Neural progenitor cell (in vitro differentiated cells): ENCODE measurements at regions not wholly inside any gene's neighbourhood (a gene's known extent, or its start where the extent isn't known, plus 50 kb on each side); places are given as distances from the start of the nearest gene placed in this dataset.

Source experiments
- DNase-seq: peaks from one replicate; pipeline ENCODE4 v3.0.0-alpha.2; 2016; ENCODE audit warnings: low spot score
- H2AFZ ChIP-seq: fragments of 200-600 bp; sonication (generic); replicated peaks from 2 replicates; pipeline ENCODE4 v1.6.1; 2016; ENCODE audit warnings: antibody characterized with exemption
- H3F3A ChIP-seq: fragments of 200-600 bp; sonication (generic); 2 replicates; pipeline ENCODE4 v1.6.1; 2016; ENCODE audit warnings: antibody characterized with exemption, low read depth
- H3K27ac ChIP-seq: fragments of 200-600 bp; sonication (generic); 2 replicates; pipeline ENCODE4 v1.5.1; 2016; ENCODE audit warnings: mild to moderate bottlenecking
- H3K27me3 ChIP-seq: fragments of 200-600 bp; sonication (generic); 2 replicates; pipeline ENCODE4 v1.6.1; 2016; ENCODE audit warnings: mild to moderate bottlenecking, moderate library complexity
- H3K36me3 ChIP-seq: fragments of 200-600 bp; sonication (generic); 2 replicates; pipeline ENCODE4 v1.5.1; 2016
- H3K4me1 ChIP-seq: fragments of 200-600 bp; sonication (generic); 2 replicates; pipeline ENCODE4 v1.6.1; 2016; ENCODE audit warnings: mixed run types
- H3K4me2 ChIP-seq: fragments of 200-600 bp; sonication (generic); 2 replicates; pipeline ENCODE4 v1.6.1; 2016
- H3K4me3 ChIP-seq: fragments of 200-600 bp; sonication (generic); 2 replicates; pipeline ENCODE4 v1.5.1; 2016
- H3K79me2 ChIP-seq: fragments of 200-600 bp; sonication (generic); 2 replicates; pipeline ENCODE4 v1.6.1; 2016; ENCODE audit warnings: low read depth
- H3K9ac ChIP-seq: fragments of 200-600 bp; sonication (generic); 2 replicates; pipeline ENCODE4 v1.6.1; 2016
- H3K9me3 ChIP-seq: fragments of 200-600 bp; sonication (generic); 2 replicates; pipeline ENCODE4 v1.5.1; 2016; ENCODE audit warnings: low read depth
- H4K20me1 ChIP-seq: fragments of 200-600 bp; sonication (generic); 2 replicates; pipeline ENCODE4 v1.6.1; 2016; ENCODE audit warnings: low read depth
- H3K27ac Mint-ChIP-seq: 3 replicates; pipeline ENCODE4 v1.8.0; 2021; ENCODE audit warnings: mixed read lengths
- H3K27me3 Mint-ChIP-seq: 2 replicates; pipeline ENCODE4 v1.8.0; 2022; ENCODE audit warnings: low read depth, mild to moderate bottlenecking, inconsistent platforms, moderate library complexity, mixed read lengths; ENCODE audit not compliant: insufficient read depth
- H3K36me3 Mint-ChIP-seq: 3 replicates; pipeline ENCODE4 v1.8.0; 2021; ENCODE audit warnings: mixed read lengths
- H3K4me1 Mint-ChIP-seq: 3 replicates; pipeline ENCODE4 v1.8.0; 2021; ENCODE audit warnings: mixed read lengths
- H3K4me3 Mint-ChIP-seq: 3 replicates; pipeline ENCODE4 v1.8.0; 2021; ENCODE audit warnings: mild to moderate bottlenecking, moderate library complexity, mixed read lengths
- H3K9me3 Mint-ChIP-seq: 3 replicates; pipeline ENCODE4 v1.8.0; 2020; ENCODE audit warnings: mixed read lengths
- EZH2 ChIP-seq: fragments of 200-600 bp; sonication (generic); IDR thresholded peaks from 2 replicates; pipeline ENCODE4 v1.6.1; 2017; ENCODE audit warnings: antibody characterized with exemption, mild to moderate bottlenecking, moderate library complexity
- EZH2phosphoT487 ChIP-seq: fragments of 200-600 bp; sonication (generic); IDR thresholded peaks from 2 replicates; pipeline ENCODE4 v1.6.1; 2017; ENCODE audit warnings: antibody characterized with exemption
- TF ChIP-seq, protein P1 (sequence below): fragments of 200-600 bp; sonication (generic); IDR thresholded peaks from 2 replicates; pipeline ENCODE4 v1.5.1; 2017; ENCODE audit warnings: antibody characterized with exemption, mild to moderate bottlenecking

DNA sequence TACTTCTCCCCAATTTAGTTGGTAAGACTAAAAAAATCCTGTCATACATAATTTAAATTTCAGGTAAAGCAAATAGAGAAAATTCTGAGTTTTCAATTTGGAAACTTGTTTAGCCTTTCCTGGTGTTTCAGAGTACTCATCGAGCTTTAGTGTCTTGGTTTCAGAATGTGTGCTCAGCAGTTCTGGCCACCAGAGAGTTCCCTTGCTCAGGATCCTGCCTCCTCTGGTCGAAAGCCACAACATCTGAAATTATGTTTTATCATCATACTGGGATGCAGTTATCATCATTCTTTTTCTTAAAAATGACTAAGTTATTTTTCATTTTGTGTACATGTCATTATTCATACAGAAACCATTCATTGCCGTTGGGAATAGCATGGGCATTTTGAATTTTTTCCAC lies 263.2 kb upstream of the SPRY2 start:
- Mint-ChIP-seq H3K27ac (no peak overlapping the region), H3K36me3 (peaks cover 5% of the 10 kb centered on the region), H3K9me3 (no peaks in the 10 kb centered on the region), H3K4me1 (peaks cover 8% of the 10 kb centered on the region), H3K27me3 (no peaks in the 10 kb centered on the region), H3K4me3 (no peak overlapping the region)
- Histone ChIP-seq H3K4me3 (no peak overlapping the region), H3K9ac (no peak overlapping the region), H2AFZ (peak overlapping the region; percentile 26), H4K20me1 (no peaks in the 10 kb centered on the region), H3K79me2 (no peaks in the 10 kb centered on the region), H3K4me1 (peaks cover 9% of the 10 kb centered on the region), H3F3A (no peaks in the 10 kb centered on the region), H3K27ac (no peak overlapping the region), H3K9me3 (no peaks in the 10 kb centered on the region), H3K4me2 (no peak overlapping the region), H3K27me3 (no peaks in the 10 kb centered on the region), H3K36me3 (no peaks in the 10 kb centered on the region)
- no peak for TF ChIP-seq EZH2
- TF ChIP-seq, protein P1, sequence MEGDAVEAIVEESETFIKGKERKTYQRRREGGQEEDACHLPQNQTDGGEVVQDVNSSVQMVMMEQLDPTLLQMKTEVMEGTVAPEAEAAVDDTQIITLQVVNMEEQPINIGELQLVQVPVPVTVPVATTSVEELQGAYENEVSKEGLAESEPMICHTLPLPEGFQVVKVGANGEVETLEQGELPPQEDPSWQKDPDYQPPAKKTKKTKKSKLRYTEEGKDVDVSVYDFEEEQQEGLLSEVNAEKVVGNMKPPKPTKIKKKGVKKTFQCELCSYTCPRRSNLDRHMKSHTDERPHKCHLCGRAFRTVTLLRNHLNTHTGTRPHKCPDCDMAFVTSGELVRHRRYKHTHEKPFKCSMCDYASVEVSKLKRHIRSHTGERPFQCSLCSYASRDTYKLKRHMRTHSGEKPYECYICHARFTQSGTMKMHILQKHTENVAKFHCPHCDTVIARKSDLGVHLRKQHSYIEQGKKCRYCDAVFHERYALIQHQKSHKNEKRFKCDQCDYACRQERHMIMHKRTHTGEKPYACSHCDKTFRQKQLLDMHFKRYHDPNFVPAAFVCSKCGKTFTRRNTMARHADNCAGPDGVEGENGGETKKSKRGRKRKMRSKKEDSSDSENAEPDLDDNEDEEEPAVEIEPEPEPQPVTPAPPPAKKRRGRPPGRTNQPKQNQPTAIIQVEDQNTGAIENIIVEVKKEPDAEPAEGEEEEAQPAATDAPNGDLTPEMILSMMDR: no peak
- TF ChIP-seq EZH2phosphoT487: no peak
- DNase-seq: peak; percentile 4

DNA sequence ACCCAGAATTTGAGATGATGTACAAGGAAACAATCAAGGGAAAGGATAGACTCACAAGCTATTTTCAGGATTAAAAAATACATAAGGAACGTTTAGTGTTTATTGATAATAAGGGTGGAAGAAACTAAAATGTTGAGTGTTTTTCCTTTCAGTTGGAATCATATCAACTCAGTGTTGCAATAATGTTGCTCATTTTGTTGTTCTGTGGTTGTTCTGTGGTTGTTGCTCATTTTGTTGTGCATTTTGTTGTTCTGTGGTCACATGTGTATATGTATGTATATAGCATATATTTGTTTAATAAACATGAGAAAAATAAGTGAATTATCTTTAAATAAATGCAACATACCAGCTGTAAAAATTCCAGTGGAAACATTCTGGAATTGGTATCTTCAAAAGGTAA lies 262.4 kb upstream of the SPRY2 start:
- Histone ChIP-seq H3K79me2 (no peaks in the 10 kb centered on the region), H3K4me2 (no peak overlapping the region), H3K9ac (no peak overlapping the region), H2AFZ (no peak overlapping the region), H3K27ac (no peak overlapping the region), H3K27me3 (no peaks in the 10 kb centered on the region), H3K9me3 (no peaks in the 10 kb centered on the region), H3K4me3 (no peak overlapping the region), H3F3A (no peaks in the 10 kb centered on the region), H4K20me1 (no peaks in the 10 kb centered on the region), H3K36me3 (no peaks in the 10 kb centered on the region), H3K4me1 (peaks cover 9% of the 10 kb centered on the region)
- Mint-ChIP-seq H3K36me3 (peaks cover 2% of the 10 kb centered on the region), H3K4me1 (peaks cover 10% of the 10 kb centered on the region), H3K27ac (no peak overlapping the region), H3K9me3 (no peaks in the 10 kb centered on the region), H3K27me3 (no peaks in the 10 kb centered on the region), H3K4me3 (no peak overlapping the region)
- no peak for DNase-seq
- TF ChIP-seq EZH2: no peak
- TF ChIP-seq EZH2phosphoT487: no peak
- TF ChIP-seq, protein P1: no peak

DNA sequence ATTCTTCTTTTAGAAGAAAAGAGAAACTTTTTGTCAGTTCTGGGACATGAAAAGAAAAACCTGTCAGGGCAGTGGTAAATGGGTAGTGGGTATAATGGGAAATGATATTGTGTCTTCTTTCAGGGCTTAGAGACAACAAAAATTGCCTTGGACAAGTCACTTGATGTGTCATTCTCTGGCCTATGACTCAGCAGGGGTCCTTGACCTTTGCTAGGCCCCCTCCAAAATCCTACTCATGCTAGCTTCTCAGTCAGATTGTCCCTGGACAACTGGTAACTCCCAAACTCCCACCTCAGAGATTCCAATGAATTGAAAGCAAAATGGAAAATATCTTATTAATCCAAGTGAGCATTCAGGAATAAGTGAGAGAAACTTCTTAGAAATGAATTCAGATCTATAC lies 258.8 kb upstream of the SPRY2 start:
- Histone ChIP-seq H3K4me3 (no peak overlapping the region), H3K36me3 (no peaks in the 10 kb centered on the region), H3K4me1 (peaks cover 9% of the 10 kb centered on the region), H3K27me3 (no peaks in the 10 kb centered on the region), H2AFZ (no peak overlapping the region), H3F3A (no peaks in the 10 kb centered on the region), H4K20me1 (no peaks in the 10 kb centered on the region), H3K9me3 (no peaks in the 10 kb centered on the region), H3K9ac (no peak overlapping the region), H3K27ac (no peak overlapping the region), H3K79me2 (no peaks in the 10 kb centered on the region), H3K4me2 (no peak overlapping the region)
- H3K4me1 Mint-ChIP-seq: peaks cover 12% of the 10 kb centered on the region
- peak; percentile 23 for DNase-seq
- H3K36me3 Mint-ChIP-seq: no peaks in the 10 kb centered on the region
- peaks cover 5% of the 10 kb centered on the region for H3K9me3 Mint-ChIP-seq
- H3K4me3 Mint-ChIP-seq: no peak overlapping the region
- H3K27me3 Mint-ChIP-seq: no peaks in the 10 kb centered on the region
- TF ChIP-seq EZH2phosphoT487: no peak
- TF ChIP-seq, protein P1: no peak
- no peak for TF ChIP-seq EZH2
- H3K27ac Mint-ChIP-seq: peak overlapping the region; percentile 77

DNA sequence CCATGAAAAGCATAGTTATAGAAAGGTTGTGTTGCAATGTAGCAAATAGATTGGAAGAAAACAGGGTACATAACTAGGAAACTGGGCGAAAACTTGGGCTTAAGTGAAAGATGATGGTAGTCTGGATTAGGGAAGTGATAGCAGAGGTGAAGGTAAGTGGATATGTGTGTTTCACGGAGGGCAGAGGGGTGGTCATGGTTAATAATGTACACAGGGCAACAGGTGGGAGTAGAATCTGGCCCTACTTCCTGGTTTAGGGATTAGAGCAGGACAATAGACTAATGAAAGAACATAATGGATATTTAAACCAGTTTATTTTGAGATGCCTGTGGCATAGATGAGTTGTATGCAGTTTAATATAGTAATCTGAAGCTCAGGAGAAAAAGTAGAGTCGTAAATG lies 257.3 kb upstream of the SPRY2 start:
- Histone ChIP-seq H3K9ac (no peak overlapping the region), H2AFZ (no peak overlapping the region), H3K27me3 (no peaks in the 10 kb centered on the region), H4K20me1 (no peaks in the 10 kb centered on the region), H3K9me3 (no peaks in the 10 kb centered on the region), H3F3A (no peaks in the 10 kb centered on the region), H3K27ac (no peak overlapping the region), H3K79me2 (no peaks in the 10 kb centered on the region), H3K36me3 (no peaks in the 10 kb centered on the region), H3K4me2 (no peak overlapping the region), H3K4me3 (no peak overlapping the region), H3K4me1 (peaks cover 9% of the 10 kb centered on the region)
- DNase-seq: no peak
- Mint-ChIP-seq H3K4me3 (no peak overlapping the region), H3K27ac (no peak overlapping the region), H3K36me3 (no peaks in the 10 kb centered on the region), H3K27me3 (no peaks in the 10 kb centered on the region), H3K9me3 (peaks cover 5% of the 10 kb centered on the region), H3K4me1 (peaks cover 12% of the 10 kb centered on the region)
- TF ChIP-seq EZH2 (no peak), EZH2phosphoT487 (no peak)
- TF ChIP-seq, protein P1: no peak
